GM18868 (cell line): ENCODE measurements at regions not wholly inside any gene's neighbourhood (a gene's known extent, or its start where the extent isn't known, plus 50 kb on each side); places are given as distances from the start of the nearest gene placed in this dataset.

Experiments used
- ATAC-seq: cut with Tn5 transposase; IDR thresholded peaks from one replicate; pipeline ENCODE4 v1.9.1; 2021; ENCODE audit warnings: mild to moderate bottlenecking, moderate library complexity; ENCODE audit not compliant: unreplicated experiment

GRCh38 chr6:26280407-26280806 is 84.6 kb upstream of the BTN3A2 start:
- ATAC-seq: no peak

- ATAC-seq: no peak
Measured at GRCh38 chr6:26284537-26285142, 80.4 kb upstream of the BTN3A2 start.

GRCh38 chr6:26285143-26286134 is 79.6 kb upstream of the BTN3A2 start:
- ATAC-seq: peak; percentile 70

- ATAC-seq: no peak
Measured at GRCh38 chr6:26286168-26286877, 78.7 kb upstream of the BTN3A2 start.

- ATAC-seq: no peak
Measured at GRCh38 chr6:26288155-26288554, 76.8 kb upstream of the BTN3A2 start.

- ATAC-seq: no peak
Measured at GRCh38 chr6:26290941-26291340, 74.1 kb upstream of the BTN3A2 start.

- ATAC-seq: no peak
Measured at GRCh38 chr6:26292709-26293108, 72.3 kb upstream of the BTN3A2 start.

GRCh38 chr6:26294302-26294701 is 70.7 kb upstream of the BTN3A2 start:
- no peak for ATAC-seq

GRCh38 chr6:26295691-26296555 is 69.1 kb upstream of the BTN3A2 start:
- ATAC-seq: no peak

- ATAC-seq: no peak
Measured at GRCh38 chr6:26296556-26296856, 68.5 kb upstream of the BTN3A2 start.

GRCh38 chr6:26296857-26297648 is 67.9 kb upstream of the BTN3A2 start:
- ATAC-seq: no peak

GRCh38 chr6:26299286-26300042 is 65.5 kb upstream of the BTN3A2 start:
- ATAC-seq: no peak

GRCh38 chr6:26300043-26300331 is 65.0 kb upstream of the BTN3A2 start:
- ATAC-seq: no peak

- ATAC-seq: no peak
Measured at GRCh38 chr6:26300359-26300758, 64.6 kb upstream of the BTN3A2 start.

- ATAC-seq: no peak
Measured at GRCh38 chr6:26300828-26301227, 64.2 kb upstream of the BTN3A2 start.

GRCh38 chr6:26301638-26302037 is 63.4 kb upstream of the BTN3A2 start:
- no peak for ATAC-seq

GRCh38 chr6:26302941-26303559 is 61.9 kb upstream of the BTN3A2 start:
- no peak for ATAC-seq

- no peak for ATAC-seq
Measured at GRCh38 chr6:26304213-26304796, 60.7 kb upstream of the BTN3A2 start.
